SH-SY5Y (cell line): ENCODE measurements at regions not wholly inside any gene's neighbourhood (a gene's known extent, or its start where the extent isn't known, plus 50 kb on each side); places are given as distances from the start of the nearest gene placed in this dataset.

Experiments used
- GATA2 ChIP-seq: IDR thresholded peaks from 2 replicates; pipeline ENCODE4 v1.6.1; 2011; ENCODE audit warnings: mild to moderate bottlenecking, low read depth, low read length
- GATA3 ChIP-seq: IDR thresholded peaks from 2 replicates; pipeline ENCODE4 v1.6.1; 2011; ENCODE audit warnings: low read depth, mild to moderate bottlenecking, low read length, moderate library complexity

- TF ChIP-seq GATA3 (no peak), GATA2 (no peak)
Measured at GRCh38 chr12:118680356-118680963, 300.9 kb upstream of the SRRM4 start.

DNA sequence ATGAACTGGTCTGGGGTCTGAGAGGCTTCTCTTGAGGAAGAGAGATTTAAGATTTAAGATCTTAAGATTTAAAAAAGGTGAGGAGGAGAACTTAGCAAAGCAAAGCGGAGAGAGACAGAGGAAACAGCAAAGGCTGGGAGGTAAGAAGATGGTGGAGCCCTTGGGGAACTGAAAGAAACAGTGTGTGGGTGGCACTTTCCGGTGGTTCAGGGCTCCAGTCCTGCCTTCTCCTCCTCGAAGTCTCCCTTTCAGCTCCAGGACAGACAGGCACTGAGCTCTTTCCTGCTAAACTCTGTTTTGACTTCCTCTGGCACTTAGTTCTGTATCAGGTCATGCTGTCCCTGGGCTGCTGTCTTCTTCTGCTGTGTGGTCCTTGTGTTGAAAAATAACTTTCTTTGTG, 298.7 kb upstream of the SRRM4 start:
- TF ChIP-seq GATA3, result no peak
- no peak for TF ChIP-seq GATA2

DNA sequence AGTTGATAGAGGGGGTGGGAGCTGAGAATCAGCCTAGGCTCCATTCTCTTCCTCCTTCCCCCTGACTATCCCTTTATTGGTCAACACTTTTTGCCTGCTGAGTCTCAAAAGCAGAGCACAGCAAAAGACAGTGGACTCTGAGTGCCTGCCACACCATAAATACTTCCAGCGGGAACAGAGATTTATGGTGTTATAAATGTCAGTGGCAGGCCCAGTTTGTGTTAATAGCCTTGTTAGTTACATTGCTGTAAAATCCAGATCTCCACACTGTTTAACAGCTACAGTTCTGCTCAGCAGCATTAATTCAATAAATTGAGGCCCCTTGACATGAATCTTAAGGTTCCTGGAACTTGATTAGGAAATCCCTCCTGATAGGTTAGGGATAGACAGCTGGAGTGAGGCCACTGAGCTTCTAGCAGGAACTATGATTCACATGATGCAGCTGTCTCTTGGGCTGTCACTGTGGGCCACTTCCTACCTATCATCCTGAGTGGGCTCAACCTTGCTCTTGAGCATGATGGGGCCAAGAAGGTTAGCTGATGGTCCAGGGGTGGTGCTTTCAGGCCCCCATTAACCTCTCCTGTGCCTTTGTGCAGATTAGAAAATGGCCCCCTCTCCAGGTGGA, 295.2 kb upstream of the SRRM4 start:
- no peak for TF ChIP-seq GATA2

GRCh38 chr12:118689793-118690192, 291.5 kb upstream of the SRRM4 start:
- TF ChIP-seq GATA2, result no peak
- no peak for TF ChIP-seq GATA3

GRCh38 chr12:118690506-118690905, 290.8 kb upstream of the SRRM4 start:
- no peak for TF ChIP-seq GATA3
- TF ChIP-seq GATA2, result no peak

- no peak for TF ChIP-seq GATA2
- TF ChIP-seq GATA3, result no peak
Measured at GRCh38 chr12:118694128-118694775, 287.1 kb upstream of the SRRM4 start.

GRCh38 chr12:118704527-118705241, 276.7 kb upstream of the SRRM4 start:
- no peak for TF ChIP-seq GATA2
- no peak for TF ChIP-seq GATA3

DNA sequence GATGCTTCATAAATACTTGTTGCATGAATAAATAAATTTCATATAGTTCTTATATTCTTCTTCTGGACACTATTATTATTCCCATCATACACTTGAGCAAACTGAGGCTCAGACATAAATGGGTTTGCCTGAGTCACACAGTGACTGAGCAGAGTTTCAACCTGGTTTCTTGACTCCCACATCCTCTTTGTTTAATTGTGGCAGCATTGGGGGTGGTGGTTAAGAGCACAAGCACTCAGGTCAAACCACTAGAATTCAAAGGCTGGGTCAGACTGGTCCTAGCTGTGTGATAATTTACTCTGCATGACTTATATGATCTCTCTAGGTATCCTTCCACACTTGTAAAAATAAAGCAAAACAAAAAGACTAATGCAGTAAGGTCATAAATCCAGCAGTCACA, 274.9 kb upstream of the SRRM4 start:
- TF ChIP-seq GATA2, result no peak
- no peak for TF ChIP-seq GATA3

DNA sequence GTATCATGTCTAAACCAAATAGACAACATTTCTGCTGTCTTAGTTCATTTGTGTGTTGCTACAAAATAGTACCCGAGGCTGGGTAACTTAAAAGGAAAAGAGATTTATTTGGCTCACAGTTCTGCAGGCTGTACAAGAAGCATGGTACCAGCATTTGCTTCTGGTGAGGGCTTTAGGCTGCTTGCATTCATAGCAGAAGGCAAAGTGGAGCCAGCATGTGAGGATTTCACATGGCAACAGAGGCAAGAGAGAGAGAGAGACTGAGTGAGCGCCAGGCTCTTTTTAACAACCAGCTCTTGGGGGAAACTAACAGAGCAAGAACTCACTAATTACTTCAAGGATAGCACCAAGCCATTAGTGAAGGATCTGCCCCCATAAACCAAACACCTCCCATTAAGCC, 271.4 kb upstream of the SRRM4 start:
- no peak for TF ChIP-seq GATA2

- no peak for TF ChIP-seq GATA2
- no peak for TF ChIP-seq GATA3
Measured at GRCh38 chr12:118711185-118711584, 270.2 kb upstream of the SRRM4 start.

DNA sequence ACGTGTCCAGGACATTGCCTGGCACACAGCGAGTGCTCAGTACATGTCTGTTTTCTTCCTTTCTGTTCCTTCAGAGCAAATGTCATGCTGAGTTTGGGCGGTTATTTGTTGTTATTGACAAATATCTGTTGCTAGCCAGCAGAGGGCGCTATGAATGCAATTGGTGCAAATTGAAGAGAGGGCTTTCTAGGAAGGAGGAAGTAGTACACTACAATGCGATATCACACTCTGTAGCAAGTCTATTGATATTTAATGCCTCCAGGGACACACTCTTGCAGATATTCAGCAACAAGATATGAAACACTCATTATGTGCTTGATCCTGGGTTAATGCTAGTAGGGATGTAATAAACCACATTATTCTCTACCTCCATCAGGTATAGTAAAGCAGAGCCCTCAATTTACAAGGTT, 267.3 kb upstream of the SRRM4 start:
- TF ChIP-seq GATA2 (no peak), GATA3 (no peak)

DNA sequence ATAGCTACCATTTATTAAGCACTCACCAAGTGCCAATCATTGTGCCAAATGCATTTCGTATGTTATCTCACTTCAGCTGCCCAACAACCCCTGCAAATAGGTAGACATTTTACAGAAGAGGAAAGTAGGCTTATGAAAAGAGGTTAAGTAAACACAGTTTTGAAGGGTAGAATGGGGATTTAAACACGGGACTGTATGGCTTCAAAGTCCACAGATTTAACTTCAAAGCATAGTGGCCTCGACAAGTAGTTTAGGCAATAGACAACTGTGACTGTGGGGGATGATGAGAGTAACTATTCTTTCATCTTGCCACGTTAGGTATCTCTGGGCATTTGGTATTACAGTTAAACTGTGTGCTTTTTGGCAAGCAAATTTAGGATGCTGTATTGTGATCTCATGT, 266.8 kb upstream of the SRRM4 start:
- no peak for TF ChIP-seq GATA3
- no peak for TF ChIP-seq GATA2

DNA sequence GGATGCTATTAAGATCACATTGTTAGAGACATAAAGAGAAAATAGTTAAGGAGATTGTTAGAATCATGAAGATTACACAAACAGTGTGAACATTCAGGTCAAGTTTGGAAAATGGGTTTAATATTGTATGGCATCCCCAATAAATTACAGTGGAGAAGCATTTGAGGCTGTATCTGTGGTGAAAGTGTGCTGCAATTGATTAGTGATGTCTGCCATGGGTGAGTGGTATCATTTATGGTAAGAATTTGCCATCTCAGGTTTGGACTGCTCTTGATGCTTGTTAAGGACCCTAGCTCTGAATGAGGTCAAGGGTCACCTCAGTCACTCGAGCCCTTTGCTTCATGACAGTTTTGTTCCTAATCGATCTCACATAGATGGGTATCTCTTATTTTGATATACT, 265.7 kb upstream of the SRRM4 start:
- TF ChIP-seq GATA2 (no peak), GATA3 (no peak)

DNA sequence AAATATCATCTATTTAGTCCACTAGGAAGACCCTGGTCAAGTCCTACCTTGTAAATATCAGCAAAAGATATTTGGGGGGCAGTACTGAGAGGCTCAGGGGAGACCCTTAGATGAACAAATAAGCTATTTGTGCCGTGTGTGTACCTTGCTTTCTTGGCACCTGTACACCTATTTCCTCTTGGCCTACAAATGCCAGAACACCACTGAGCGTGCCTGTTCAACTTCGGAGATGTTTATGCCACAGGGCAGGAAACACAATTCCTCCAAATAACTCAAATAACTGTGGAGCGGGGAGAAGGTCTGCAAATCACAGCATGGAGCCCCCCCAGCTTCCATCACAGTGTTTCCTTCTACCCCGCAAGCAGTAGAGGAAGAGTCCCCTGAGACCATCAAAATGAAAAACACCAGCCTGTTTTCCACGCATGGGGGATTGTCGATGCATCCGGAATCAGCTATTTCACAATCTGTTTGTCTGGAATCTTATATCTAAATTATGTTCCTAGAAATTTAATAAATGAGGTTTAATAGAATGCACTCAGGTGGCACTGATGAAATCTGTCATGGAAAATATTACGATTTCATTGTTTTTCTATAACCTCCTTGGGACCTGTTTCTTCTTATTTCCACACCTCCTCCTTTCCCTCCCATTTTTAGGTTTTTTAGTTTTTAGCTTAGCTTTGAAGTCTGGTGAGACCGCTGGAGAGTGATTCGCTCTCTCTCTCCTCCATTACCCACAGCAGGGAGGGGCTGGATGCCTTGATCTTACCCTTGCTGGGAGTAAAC, 254.0 kb upstream of the SRRM4 start:
- TF ChIP-seq GATA3 (no peak), GATA2 (no peak)
